Vagina (tissue), 2 donors: ENCODE measurements at regions not wholly inside any gene's neighbourhood (a gene's known extent, or its start where the extent isn't known, plus 50 kb on each side); places are given as distances from the start of the nearest gene placed in this dataset.
"Not testable (repeated sequence)": the region's sequence is repeated elsewhere in the genome, so short reads cannot be mapped to it uniquely, and the experiment has no call there.

Source experiments
- DNase-seq, 2 donors: peaks; one replicate each; pipeline ENCODE4 v3.0.0-alpha.2; 2017; ENCODE audit errors: extremely low spot score in 2 of 2
- H3K27ac ChIP-seq: fragments of 200-600 bp; sonication (generic); one replicate; pipeline ENCODE4 v1.5.1; 2019
- H3K27me3 ChIP-seq: fragments of 200-600 bp; sonication (generic); one replicate; pipeline ENCODE4 v1.5.1; 2019
- H3K36me3 ChIP-seq, 2 donors: fragments of 200-600 bp; sonication (generic); one replicate each; pipeline ENCODE4 v1.5.1; 2017 to 2019
- H3K4me1 ChIP-seq: fragments of 200-600 bp; sonication (generic); one replicate; pipeline ENCODE4 v1.5.1; 2019
- H3K4me3 ChIP-seq, 2 donors: fragments of 200-600 bp; sonication (generic); 1 replicate in 1 of 2; 2 replicates in 1 of 2; pipeline ENCODE4 v1.5.1; 2016 to 2019
- H3K9me3 ChIP-seq: fragments of 200-600 bp; sonication (generic); one replicate; pipeline ENCODE4 v1.5.1; 2019
- POLR2A ChIP-seq, 2 donors: fragments of 450-650 bp; IDR thresholded peaks; one replicate each; pipeline ENCODE4 v1.6.1; 2017; ENCODE audit warnings: antibody characterized with exemption in 2 of 2, mild to moderate bottlenecking in 2 of 2, moderate library complexity in 2 of 2
- POLR2AphosphoS5 ChIP-seq, 2 donors: sonication (generic); formaldehyde crosslinking; IDR thresholded peaks; one replicate each; pipeline ENCODE4 v1.9.0; 2017; ENCODE audit warnings: antibody characterized with exemption in 2 of 2, mild to moderate bottlenecking in 2 of 2, low read depth in 1 of 2; ENCODE audit not compliant: insufficient read depth in 1 of 2
- intact Hi-C: fragments of 100-400 bp; cut with DNase I; formaldehyde crosslinking; loops from one replicate; pipeline ENCODE4 v1.15.1; 2023
- TF ChIP-seq, protein P1 (sequence below), 3 experiments: fragments of 450-650 bp in 2 of 3; fragments of 200-600 bp in 1 of 3; sonication (generic) in 1 of 3; IDR thresholded peaks; one replicate each; pipeline ENCODE4 v1.5.1; 2017 to 2019; ENCODE audit warnings: antibody characterized with exemption in 3 of 3, mild to moderate bottlenecking in 2 of 3, moderate library complexity in 2 of 3

DNA sequence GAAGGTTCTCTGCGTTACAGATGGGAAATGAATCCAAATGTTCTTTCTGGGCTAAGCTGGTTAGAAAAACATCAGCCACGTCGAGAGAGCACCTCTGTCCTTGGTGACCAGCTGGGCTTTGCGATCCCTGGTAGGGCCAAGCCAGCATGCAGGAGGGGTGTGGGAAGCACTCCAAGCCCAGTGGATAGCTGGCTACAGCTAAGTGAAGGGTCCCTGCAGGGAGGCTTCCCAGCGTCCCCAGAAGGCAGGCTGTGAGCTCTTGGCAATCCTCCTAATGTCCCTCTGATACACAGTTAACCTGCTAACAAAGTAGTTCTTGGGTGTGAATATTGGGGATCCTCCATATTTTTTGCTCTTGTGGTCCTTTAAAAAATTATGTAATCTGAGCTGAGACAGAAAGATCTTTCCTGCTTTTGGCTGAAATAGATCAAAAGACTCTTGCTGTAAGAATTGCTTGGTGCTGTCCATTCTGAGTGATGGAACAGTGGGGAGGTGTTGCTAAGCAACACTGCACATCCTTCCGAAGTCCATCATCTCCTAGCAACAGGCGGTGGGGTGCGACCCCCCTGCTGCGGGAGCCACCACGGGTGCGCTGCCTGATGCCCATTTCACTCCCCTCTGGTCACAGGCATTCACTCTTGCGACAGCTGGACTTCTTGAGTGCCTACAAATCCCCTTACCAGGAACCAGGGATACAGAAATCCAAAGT lies 88.5 kb upstream of the UXS1 start:
- intact Hi-C loops, result no loop called here
- TF ChIP-seq, protein P1, sequence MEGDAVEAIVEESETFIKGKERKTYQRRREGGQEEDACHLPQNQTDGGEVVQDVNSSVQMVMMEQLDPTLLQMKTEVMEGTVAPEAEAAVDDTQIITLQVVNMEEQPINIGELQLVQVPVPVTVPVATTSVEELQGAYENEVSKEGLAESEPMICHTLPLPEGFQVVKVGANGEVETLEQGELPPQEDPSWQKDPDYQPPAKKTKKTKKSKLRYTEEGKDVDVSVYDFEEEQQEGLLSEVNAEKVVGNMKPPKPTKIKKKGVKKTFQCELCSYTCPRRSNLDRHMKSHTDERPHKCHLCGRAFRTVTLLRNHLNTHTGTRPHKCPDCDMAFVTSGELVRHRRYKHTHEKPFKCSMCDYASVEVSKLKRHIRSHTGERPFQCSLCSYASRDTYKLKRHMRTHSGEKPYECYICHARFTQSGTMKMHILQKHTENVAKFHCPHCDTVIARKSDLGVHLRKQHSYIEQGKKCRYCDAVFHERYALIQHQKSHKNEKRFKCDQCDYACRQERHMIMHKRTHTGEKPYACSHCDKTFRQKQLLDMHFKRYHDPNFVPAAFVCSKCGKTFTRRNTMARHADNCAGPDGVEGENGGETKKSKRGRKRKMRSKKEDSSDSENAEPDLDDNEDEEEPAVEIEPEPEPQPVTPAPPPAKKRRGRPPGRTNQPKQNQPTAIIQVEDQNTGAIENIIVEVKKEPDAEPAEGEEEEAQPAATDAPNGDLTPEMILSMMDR (IDR thresholded peaks at IDR 0.05), result no peak
- TF ChIP-seq POLR2A (IDR thresholded peaks at IDR 0.05) (no peak), POLR2AphosphoS5 (IDR thresholded peaks at IDR 0.05; ENCODE audit: insufficient read depth in 1 of 2, low read depth in 1 of 2) (no peak)
- Histone ChIP-seq H3K4me1 (no peaks in the 10 kb centered on the region), H3K27ac (no peak overlapping the region), H3K27me3 (no peaks in the 10 kb centered on the region), H3K9me3 (no peaks in the 10 kb centered on the region), H3K36me3 (no peaks in the 10 kb centered on the region), H3K4me3 (no peak overlapping the region)
- no peak for DNase-seq

DNA sequence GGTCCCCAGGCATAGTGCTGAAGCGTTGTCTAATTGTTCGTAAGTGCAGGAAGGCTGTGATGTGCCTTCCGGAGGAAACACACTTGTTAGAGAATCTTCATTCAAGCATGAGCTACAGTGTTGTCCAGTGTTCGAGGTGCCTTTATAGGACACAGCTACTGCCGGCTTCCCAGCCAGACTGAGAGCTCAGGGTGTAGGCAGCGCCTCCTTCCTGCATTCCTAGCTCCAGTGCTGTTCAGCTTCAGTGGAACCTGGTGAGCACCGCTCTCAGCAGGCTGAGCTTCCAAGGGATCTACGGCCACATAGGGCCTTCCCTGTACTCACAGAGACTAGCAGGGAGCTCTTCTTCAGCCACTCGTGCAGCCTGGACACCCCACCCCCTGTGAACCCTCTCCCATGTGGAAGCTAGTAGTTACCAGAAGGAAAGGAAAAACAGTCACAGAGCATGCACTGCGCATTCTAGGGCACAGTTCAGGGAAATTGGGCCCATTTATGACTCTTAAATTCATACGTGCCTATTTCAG lies 87.9 kb upstream of the UXS1 start:
- not testable (repeated sequence) for H3K4me1 ChIP-seq

DNA sequence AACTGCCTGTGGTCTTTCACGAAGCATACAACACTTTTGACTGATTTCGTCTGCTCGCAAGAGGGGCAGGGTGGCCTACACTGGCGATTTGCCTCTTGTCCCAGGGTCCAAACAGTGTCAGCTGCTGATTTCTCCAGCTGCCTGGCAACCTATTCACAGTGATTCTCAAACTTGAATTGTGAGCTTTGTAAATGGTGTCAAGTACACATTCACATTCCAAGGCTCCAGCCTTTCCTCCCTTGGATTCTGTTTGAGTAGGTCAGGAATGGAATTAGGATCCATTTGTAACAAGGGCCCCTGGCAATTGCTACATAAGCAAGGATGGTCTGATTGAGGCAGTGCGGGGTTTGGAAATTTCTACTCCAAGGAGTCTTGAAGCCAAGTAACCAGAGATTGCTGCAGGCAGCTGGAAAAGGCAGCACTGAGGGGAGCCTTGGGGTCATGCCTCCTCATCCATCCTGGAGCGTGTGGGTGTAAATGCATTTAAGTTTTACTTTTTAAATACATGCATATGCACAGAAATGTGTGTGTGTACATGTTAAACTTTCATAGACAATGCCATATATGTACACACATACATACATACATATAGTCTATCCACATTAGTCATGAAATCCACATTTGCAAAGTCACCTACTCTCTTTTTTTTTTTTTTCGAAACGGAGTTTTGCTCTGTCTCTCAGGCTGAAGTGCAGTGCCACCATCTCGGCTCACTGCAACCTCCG lies 86.8 kb upstream of the UXS1 start:
- Histone ChIP-seq H3K9me3 (no peaks in the 10 kb centered on the region), H3K4me1 (no peaks in the 10 kb centered on the region), H3K27ac (no peak overlapping the region), H3K4me3 (no peak overlapping the region), H3K36me3 (no peaks in the 10 kb centered on the region), H3K27me3 (no peaks in the 10 kb centered on the region)
- intact Hi-C loops, result no loop called here
- no peak for DNase-seq
- TF ChIP-seq POLR2AphosphoS5 (IDR thresholded peaks at IDR 0.05; ENCODE audit: insufficient read depth in 1 of 2, low read depth in 1 of 2), result no peak

More for the DNA sequence above, 87.9 kb upstream of the UXS1 start:
- DNase-seq, intact Hi-C loops, H3K27ac ChIP-seq, H3K36me3 ChIP-seq, H3K4me3 ChIP-seq, H3K27me3 ChIP-seq, H3K9me3 ChIP-seq: not testable (repeated sequence)

DNA sequence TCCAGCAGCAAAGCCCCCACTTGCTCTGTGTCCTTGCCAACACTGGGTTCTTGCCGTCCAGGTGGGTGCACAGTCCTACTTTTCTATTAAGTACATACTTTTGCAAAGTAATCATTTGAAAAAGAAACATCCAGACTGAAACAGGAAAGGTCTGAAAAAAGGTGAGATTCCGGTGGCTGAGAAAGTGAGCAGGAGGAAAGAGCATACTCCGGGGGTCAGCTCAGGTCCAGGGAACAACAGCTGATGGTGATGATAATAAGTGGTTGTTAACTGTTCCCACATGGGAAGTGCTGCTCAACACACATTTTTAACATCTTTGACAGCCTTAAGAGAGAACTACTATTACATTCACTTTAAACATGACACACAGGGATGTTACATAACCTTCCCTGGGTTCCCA lies 86.1 kb upstream of the UXS1 start:
- intact Hi-C loops, result no loop called here
- Histone ChIP-seq H3K27me3 (no peaks in the 10 kb centered on the region), H3K4me3 (no peak overlapping the region), H3K4me1 (no peaks in the 10 kb centered on the region), H3K36me3 (no peaks in the 10 kb centered on the region), H3K27ac (no peak overlapping the region), H3K9me3 (no peaks in the 10 kb centered on the region)
- TF ChIP-seq POLR2AphosphoS5 (IDR thresholded peaks at IDR 0.05; ENCODE audit: insufficient read depth in 1 of 2, low read depth in 1 of 2) (no peak), POLR2A (IDR thresholded peaks at IDR 0.05) (no peak)
- TF ChIP-seq, protein P1 (IDR thresholded peaks at IDR 0.05), result no peak
- no peak for DNase-seq

DNA sequence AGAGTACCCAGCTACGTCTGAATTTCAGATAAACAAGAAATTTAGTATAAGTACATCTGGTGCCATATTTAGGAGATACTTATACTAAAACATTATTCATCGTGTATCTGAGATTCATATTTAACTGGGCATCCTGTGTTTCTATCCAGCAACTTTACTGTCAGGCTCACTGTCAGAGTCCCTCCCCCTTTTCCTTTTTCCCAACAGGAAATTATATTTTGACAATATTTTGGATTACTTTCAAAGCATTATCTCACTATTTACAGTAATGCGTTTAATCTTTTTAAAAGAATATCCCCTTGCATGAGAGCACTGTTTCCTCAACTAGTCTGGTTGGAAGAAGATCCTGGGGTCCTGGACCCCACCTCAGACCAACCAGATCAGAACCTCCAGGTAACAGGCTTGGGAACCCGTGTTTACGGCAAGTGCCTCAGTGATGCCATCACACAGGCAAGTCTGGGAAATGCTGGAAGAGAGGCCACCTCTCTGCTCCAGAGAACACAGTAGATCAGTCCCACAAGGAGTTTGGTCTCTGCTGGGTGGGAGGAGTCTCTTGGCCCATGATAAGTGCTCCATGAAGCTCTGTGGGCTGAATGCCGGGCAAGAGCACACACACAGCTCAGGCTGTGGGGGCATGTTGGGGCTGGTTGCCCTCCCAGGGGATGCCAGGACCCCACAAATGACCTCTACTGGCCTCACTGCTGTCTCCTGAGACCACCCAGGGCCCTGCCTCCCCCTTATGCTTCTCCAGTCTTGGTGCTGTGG lies 84.2 kb upstream of the UXS1 start:
- no peaks in the 10 kb centered on the region for H3K27me3 ChIP-seq
- H3K9me3 ChIP-seq, result no peaks in the 10 kb centered on the region
- H3K27ac ChIP-seq, result no peak overlapping the region
- no peak for DNase-seq
- TF ChIP-seq POLR2A (IDR thresholded peaks at IDR 0.05) (no peak), POLR2AphosphoS5 (IDR thresholded peaks at IDR 0.05; ENCODE audit: insufficient read depth in 1 of 2, low read depth in 1 of 2) (no peak)
- TF ChIP-seq, protein P1 (IDR thresholded peaks at IDR 0.05), result no peak
- no peak overlapping the region for H3K4me3 ChIP-seq
- no peaks in the 10 kb centered on the region for H3K36me3 ChIP-seq
- no peaks in the 10 kb centered on the region for H3K4me1 ChIP-seq
- intact Hi-C loops, result no loop called here
